CD4-positive, alpha-beta memory T cell (primary cell): ENCODE measurements at regions not wholly inside any gene's neighbourhood (a gene's known extent, or its start where the extent isn't known, plus 50 kb on each side); places are given as distances from the start of the nearest gene placed in this dataset.

Experiments used
- CTCF ChIA-PET: fragments of 350-600 bp; sonication (Branson Sonifier 250); formaldehyde crosslinking; loops from one replicate; lab custom pipeline; 2021; ENCODE audit warnings: inconsistent platforms; ENCODE audit not compliant: partially characterized antibody; lab: Charles Lee
- POLR2A ChIA-PET: fragments of 350-600 bp; sonication (Branson Sonifier 250); formaldehyde crosslinking; loops from one replicate; lab custom pipeline; 2021; ENCODE audit not compliant: partially characterized antibody; lab: Charles Lee
- DNase-seq, 5 donors: peaks; one replicate each; pipeline versions ENCODE4 v3.0.0 to v3.0.0-alpha.2; 2020 to 2022; ENCODE audit warnings: mixed read lengths in 1 of 5
- H3K27ac ChIP-seq: one replicate; pipeline ENCODE4 v1.7.0; 2013; ENCODE audit warnings: low read depth, low read length
- H3K27me3 ChIP-seq: 2 replicates; pipeline ENCODE4 v1.7.0; 2013; ENCODE audit warnings: mild to moderate bottlenecking, low read length, moderate library complexity; ENCODE audit not compliant: insufficient read depth
- H3K36me3 ChIP-seq: 2 replicates; pipeline ENCODE4 v1.7.0; 2013; ENCODE audit warnings: mild to moderate bottlenecking, low read length, moderate library complexity; ENCODE audit not compliant: insufficient read depth
- H3K4me1 ChIP-seq: 2 replicates; pipeline ENCODE4 v1.7.0; 2013; ENCODE audit warnings: mild to moderate bottlenecking, low read length, moderate library complexity; ENCODE audit not compliant: insufficient read depth
- H3K4me3 ChIP-seq, 2 donors: one replicate each; pipeline ENCODE4 v1.7.0; 2013; ENCODE audit warnings: low read length in 2 of 2, mild to moderate bottlenecking in 1 of 2
- H3K9me3 ChIP-seq, 2 donors: one replicate each; pipeline ENCODE4 v1.7.0; 2013; ENCODE audit warnings: low read length in 2 of 2, control low read depth in 1 of 2; ENCODE audit not compliant: control insufficient read depth in 1 of 2
- H3K27ac Mint-ChIP-seq, 7 donors: one replicate each; pipeline ENCODE4 v1.8.0; 2020 to 2021; ENCODE audit warnings: mixed read lengths in 7 of 7, mild to moderate bottlenecking in 6 of 7, inconsistent platforms in 3 of 7, moderate library complexity in 3 of 7
- H3K27me3 Mint-ChIP-seq, 2 donors: one replicate each; pipeline ENCODE4 v1.8.0; 2020 to 2021; ENCODE audit warnings: mixed read lengths in 2 of 2
- H3K36me3 Mint-ChIP-seq, 2 donors: one replicate each; pipeline ENCODE4 v1.8.0; 2020 to 2021; ENCODE audit warnings: mixed read lengths in 2 of 2, inconsistent platforms in 1 of 2, mild to moderate bottlenecking in 1 of 2
- H3K4me1 Mint-ChIP-seq, 4 donors: one replicate each; pipeline ENCODE4 v1.8.0; 2020 to 2021; ENCODE audit warnings: mixed read lengths in 4 of 4, mild to moderate bottlenecking in 1 of 4
- H3K4me3 Mint-ChIP-seq, 8 donors: one replicate each; pipeline ENCODE4 v1.8.0; 2020 to 2021; ENCODE audit warnings: mixed read lengths in 8 of 8, mild to moderate bottlenecking in 7 of 8, moderate library complexity in 6 of 8, inconsistent platforms in 3 of 8
- H3K9me3 Mint-ChIP-seq, 8 donors: one replicate each; pipeline ENCODE4 v1.8.0; 2020 to 2021; ENCODE audit warnings: mixed read lengths in 8 of 8, mild to moderate bottlenecking in 5 of 8, inconsistent platforms in 3 of 8, moderate library complexity in 1 of 8
- intact Hi-C: fragments of 100-400 bp; cut with micrococcal nuclease; formaldehyde crosslinking; loops from one replicate; pipeline ENCODE4 v1.15.1; 2023

DNA sequence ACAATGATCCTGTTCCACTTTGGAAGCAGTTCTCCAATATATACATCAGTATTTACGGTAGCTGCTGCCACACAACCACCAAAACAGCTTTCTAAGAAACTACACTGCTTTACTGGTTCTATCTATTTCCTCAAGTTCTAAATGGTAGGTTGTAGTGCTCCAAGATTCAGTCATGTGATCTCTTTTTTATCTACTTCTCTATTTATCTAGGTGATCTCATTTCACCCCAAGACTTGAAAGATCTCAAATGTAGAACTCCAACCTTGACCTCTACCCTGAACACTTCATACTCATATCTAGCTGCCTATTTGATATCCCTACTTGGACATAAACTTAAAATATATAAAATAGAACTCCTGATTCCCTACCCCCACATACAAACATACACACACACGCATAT lies 133.9 kb upstream of the RAP1B start:
- Histone ChIP-seq H3K4me3 (no peak overlapping the region), H3K4me1 (peaks cover 11% of the 10 kb centered on the region), H3K9me3 (no peaks in the 10 kb centered on the region), H3K27me3 (no peaks in the 10 kb centered on the region), H3K27ac (no peak overlapping the region), H3K36me3 (no peaks in the 10 kb centered on the region)
- ChIA-PET CTCF (no interaction called here), POLR2A (no interaction called here)
- DNase-seq = no peak
- H3K27me3 Mint-ChIP-seq = no peaks in the 10 kb centered on the region
- no peak overlapping the region for H3K4me3 Mint-ChIP-seq
- intact Hi-C loops = no loop called here
- H3K36me3 Mint-ChIP-seq = peaks cover 0 to 4% of the 10 kb centered on the region in 2 donors
- peaks cover 8 to 20% (median 18%) of the 10 kb centered on the region in 4 donors for H3K4me1 Mint-ChIP-seq
- peaks cover 0 to 5% (median 0%) of the 10 kb centered on the region in 8 donors for H3K9me3 Mint-ChIP-seq
- H3K27ac Mint-ChIP-seq = no peak overlapping the region

DNA sequence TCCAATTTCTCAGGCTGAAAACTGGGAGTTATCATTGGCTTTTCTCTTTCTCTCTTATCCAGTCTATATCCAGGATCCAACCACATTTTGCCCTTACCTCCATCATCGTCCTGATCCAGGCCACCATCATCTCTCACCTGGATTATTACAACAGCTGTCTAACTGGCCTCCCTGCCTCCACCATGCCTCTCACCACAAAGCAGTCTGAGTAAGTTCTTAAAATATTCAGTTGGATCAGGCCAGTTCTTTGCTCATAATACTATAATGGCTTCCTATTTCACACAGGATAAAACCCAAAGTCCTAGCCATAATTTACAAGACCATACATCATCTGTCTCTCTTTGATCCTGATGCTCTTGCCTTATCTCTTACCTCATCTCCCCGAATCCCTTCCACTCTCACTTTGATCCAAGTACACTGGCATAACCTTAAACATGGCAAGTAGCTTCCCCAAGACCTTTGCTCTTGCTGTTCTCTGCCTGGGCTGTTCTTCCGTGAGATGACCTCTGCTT lies 133.4 kb upstream of the RAP1B start:
- H3K27me3 ChIP-seq = no peaks in the 10 kb centered on the region
- no peaks in the 10 kb centered on the region for H3K36me3 ChIP-seq
- Mint-ChIP-seq H3K4me3 (no peak overlapping the region), H3K36me3 (peaks cover 0 to 4% of the 10 kb centered on the region in 2 donors), H3K9me3 (peaks cover 0 to 5% (median 0%) of the 10 kb centered on the region in 8 donors), H3K27me3 (no peaks in the 10 kb centered on the region), H3K27ac (no peak overlapping the region), H3K4me1 (peaks cover 12 to 25% (median 23%) of the 10 kb centered on the region in 4 donors)
- CTCF ChIA-PET = no interaction called here
- no peak overlapping the region for H3K4me3 ChIP-seq
- H3K27ac ChIP-seq = no peak overlapping the region
- POLR2A ChIA-PET = no interaction called here
- H3K4me1 ChIP-seq = peaks cover 16% of the 10 kb centered on the region
- DNase-seq = no peak
- intact Hi-C loops = no loop called here
- no peaks in the 10 kb centered on the region for H3K9me3 ChIP-seq

DNA sequence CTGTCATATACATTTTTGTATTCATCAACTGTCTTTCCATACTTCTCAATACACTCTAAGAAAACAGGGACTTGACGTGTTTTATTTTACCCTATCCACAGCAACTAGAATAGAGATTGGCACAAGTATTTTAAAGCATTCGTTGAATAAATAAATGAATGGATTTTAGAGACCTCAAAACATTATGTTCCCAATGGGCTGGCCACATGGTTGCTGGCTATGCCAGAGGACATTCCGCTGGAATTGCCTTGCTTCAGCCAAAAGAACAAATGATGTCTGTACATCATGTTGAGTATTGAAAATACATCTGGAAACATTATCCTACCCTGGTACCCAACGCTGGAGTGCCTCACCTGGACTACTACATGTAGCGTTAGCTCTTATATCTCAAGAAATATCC lies 132.8 kb upstream of the RAP1B start:
- no peaks in the 10 kb centered on the region for H3K27me3 Mint-ChIP-seq
- POLR2A ChIA-PET = no interaction called here
- DNase-seq = no peak

DNA sequence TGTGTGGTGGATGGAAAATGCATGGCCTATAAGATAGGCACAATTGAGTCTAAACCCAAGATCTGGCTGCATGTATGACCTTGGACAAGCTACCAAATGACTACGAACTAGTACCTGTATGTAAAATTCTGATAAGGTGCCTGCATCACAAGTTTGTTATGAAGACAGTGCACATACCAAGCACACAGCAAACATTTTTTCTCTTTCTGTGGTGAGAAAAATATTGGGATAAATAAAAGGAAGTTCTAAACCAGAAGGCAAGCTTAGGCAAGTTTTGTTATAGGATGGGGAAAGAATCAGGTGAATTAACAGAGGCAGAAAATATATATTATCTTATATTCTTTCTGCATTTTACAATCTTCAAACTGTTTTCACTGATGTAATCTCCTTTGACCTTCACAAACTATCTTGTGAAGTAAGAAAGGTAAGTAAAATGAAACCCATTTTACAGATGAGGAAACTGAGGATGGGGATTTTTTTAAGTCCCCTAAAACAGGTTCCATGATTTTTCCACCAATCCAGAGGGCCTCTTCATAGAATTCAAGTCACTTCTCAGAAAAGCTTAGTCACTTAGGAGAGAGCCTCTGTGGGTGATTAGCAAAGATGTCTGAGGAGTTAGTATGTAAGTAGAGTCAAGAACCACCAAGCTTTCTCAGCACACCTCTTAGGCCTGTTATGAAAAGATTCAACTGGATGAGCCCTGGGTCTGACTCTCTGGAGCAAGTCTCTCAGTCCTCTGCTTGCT lies 132.0 kb upstream of the RAP1B start:
- H3K4me3 Mint-ChIP-seq = no peak overlapping the region
- H3K9me3 ChIP-seq = no peaks in the 10 kb centered on the region
- no peak overlapping the region for H3K27ac Mint-ChIP-seq
- peaks cover 0 to 4% of the 10 kb centered on the region in 2 donors for H3K36me3 Mint-ChIP-seq
- no peak overlapping the region for H3K4me3 ChIP-seq
- peaks cover 28% of the 10 kb centered on the region for H3K4me1 ChIP-seq
- H3K4me1 Mint-ChIP-seq = peaks cover 19 to 37% (median 34%) of the 10 kb centered on the region in 4 donors
- DNase-seq = no peak
- H3K9me3 Mint-ChIP-seq = peaks cover 0 to 5% (median 0%) of the 10 kb centered on the region in 8 donors
- H3K27me3 Mint-ChIP-seq = no peaks in the 10 kb centered on the region
- intact Hi-C loops = no loop called here
- H3K27ac ChIP-seq = no peak overlapping the region
- H3K27me3 ChIP-seq = no peaks in the 10 kb centered on the region
- H3K36me3 ChIP-seq = no peaks in the 10 kb centered on the region
- ChIA-PET CTCF (interaction anchor here (0.7 kb wide), 1 partner anchor 122 kb away, joined by 4 read pairs; no protein-coding TSS in a partner anchor), POLR2A (interaction anchor here (0.6 kb wide), 2 partner anchors 40 to 141 kb away, joined by 3 read pairs; no protein-coding TSS in a partner anchor)

More for the DNA sequence above, 132.8 kb upstream of the RAP1B start:
- peaks cover 16 to 31% (median 29%) of the 10 kb centered on the region in 4 donors for H3K4me1 Mint-ChIP-seq
- H3K9me3 ChIP-seq = no peaks in the 10 kb centered on the region
- no peak overlapping the region for H3K4me3 ChIP-seq
- H3K9me3 Mint-ChIP-seq = peaks cover 0 to 5% (median 0%) of the 10 kb centered on the region in 8 donors
- no peaks in the 10 kb centered on the region for H3K36me3 ChIP-seq
- intact Hi-C loops = no loop called here
- H3K36me3 Mint-ChIP-seq = peaks cover 0 to 4% of the 10 kb centered on the region in 2 donors
- CTCF ChIA-PET = interaction anchor here (0.7 kb wide), 1 partner anchor 121 kb away, joined by 4 read pairs; no protein-coding TSS in a partner anchor
- H3K4me1 ChIP-seq = peaks cover 22% of the 10 kb centered on the region
- no peak overlapping the region for H3K4me3 Mint-ChIP-seq
- H3K27ac ChIP-seq = no peak overlapping the region
- H3K27me3 ChIP-seq = no peaks in the 10 kb centered on the region
- no peak overlapping the region for H3K27ac Mint-ChIP-seq

DNA sequence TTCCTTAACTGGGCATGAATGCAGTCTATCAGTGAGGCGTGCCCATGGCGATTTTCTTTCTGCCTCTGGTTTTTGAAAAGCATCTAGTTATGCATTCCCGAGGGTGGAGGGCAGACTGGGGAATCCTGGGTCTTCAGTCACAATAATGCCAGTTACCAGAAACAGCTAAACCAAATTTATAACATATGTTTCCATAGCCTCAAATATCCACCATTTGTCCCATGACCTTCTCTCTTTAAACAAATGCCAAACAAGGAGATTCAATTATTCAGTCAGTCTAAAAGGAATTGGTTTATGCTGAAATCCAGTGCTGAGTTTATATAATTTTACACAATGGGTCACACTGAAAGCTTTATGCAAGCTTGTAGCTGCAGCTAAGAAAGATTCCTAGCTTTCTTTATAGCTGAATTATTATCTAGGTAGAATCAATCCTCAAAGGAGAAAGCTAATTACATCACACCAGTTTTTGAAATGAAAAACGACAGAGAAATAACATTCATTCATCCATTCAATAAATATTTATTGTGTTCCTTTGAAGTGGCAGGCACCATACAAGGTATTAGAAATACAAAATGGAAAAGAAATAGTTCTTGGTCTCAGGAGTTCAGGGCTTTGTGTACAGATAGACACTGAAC lies 131.3 kb upstream of the RAP1B start:
- ChIA-PET POLR2A (interaction anchor here (1.1 kb wide), 1 partner anchor 14 kb away, joined by 3 read pairs; no protein-coding TSS in a partner anchor), CTCF (no interaction called here)
- Histone ChIP-seq H3K4me3 (no peak overlapping the region), H3K27me3 (no peaks in the 10 kb centered on the region), H3K27ac (no peak overlapping the region), H3K9me3 (no peaks in the 10 kb centered on the region), H3K4me1 (peaks cover 28% of the 10 kb centered on the region), H3K36me3 (no peaks in the 10 kb centered on the region)
- DNase-seq = no peak
- peaks cover 0 to 4% of the 10 kb centered on the region in 2 donors for H3K36me3 Mint-ChIP-seq
- H3K9me3 Mint-ChIP-seq = peaks cover 0 to 5% (median 0%) of the 10 kb centered on the region in 8 donors
- no peak overlapping the region for H3K4me3 Mint-ChIP-seq
- intact Hi-C loops = no loop called here
- H3K27ac Mint-ChIP-seq = no peak overlapping the region
- no peaks in the 10 kb centered on the region for H3K27me3 Mint-ChIP-seq
- H3K4me1 Mint-ChIP-seq = peaks cover 19 to 39% (median 35%) of the 10 kb centered on the region in 4 donors

DNA sequence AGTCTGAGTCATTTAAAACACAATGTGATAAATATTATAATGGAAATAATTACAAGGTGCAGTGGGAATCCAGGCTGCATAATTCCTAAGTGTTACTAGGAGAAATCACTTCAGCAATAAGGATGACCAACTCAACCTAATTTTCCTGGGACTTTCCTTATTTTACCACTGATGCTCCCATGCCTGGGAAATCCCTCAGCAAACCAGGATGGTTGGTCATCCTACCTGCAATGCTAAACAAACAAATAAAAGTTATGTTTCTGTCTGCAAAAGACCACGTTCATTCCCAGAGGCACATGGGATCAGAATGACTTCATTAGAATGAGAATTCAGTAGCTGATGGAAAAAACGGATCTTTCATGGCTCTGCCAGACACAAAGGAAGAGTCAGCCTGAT lies 130.8 kb upstream of the RAP1B start:
- H3K27ac Mint-ChIP-seq = no peak overlapping the region
- peaks cover 19 to 39% (median 35%) of the 10 kb centered on the region in 4 donors for H3K4me1 Mint-ChIP-seq
- Histone ChIP-seq H3K4me3 (no peak overlapping the region), H3K9me3 (no peaks in the 10 kb centered on the region), H3K27me3 (no peaks in the 10 kb centered on the region), H3K27ac (no peak overlapping the region), H3K4me1 (peaks cover 28% of the 10 kb centered on the region), H3K36me3 (no peaks in the 10 kb centered on the region)
- H3K36me3 Mint-ChIP-seq = peaks cover 0 to 4% of the 10 kb centered on the region in 2 donors
- H3K4me3 Mint-ChIP-seq = no peak overlapping the region
- no peaks in the 10 kb centered on the region for H3K27me3 Mint-ChIP-seq
- no peak for DNase-seq
- CTCF ChIA-PET = no interaction called here
- POLR2A ChIA-PET = interaction anchor here (1.1 kb wide), 1 partner anchor 14 kb away, joined by 3 read pairs; no protein-coding TSS in a partner anchor
- H3K9me3 Mint-ChIP-seq = peaks cover 0 to 5% (median 0%) of the 10 kb centered on the region in 8 donors
- intact Hi-C loops = no loop called here

DNA sequence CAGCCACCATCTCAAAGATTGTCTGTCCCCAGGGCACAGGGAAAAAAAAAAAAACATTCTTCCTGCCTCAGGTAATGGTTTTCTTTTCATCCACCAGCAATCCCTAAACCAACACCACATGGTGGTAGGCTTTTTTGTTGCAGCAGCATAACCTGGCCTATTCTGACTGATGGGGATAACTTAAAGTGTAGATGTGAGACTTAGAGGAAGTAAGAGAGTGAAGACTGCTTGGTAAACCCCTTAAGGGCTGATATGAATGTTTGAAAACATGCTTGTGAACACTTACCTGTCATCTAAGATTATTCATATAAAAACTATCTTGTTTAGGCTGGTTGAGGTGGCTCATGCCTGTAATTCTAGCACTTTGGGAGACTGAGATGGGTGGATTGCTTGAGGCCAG lies 130.2 kb upstream of the RAP1B start:
- Histone ChIP-seq H3K4me3 (no peak overlapping the region), H3K4me1 (peaks cover 28% of the 10 kb centered on the region), H3K36me3 (no peaks in the 10 kb centered on the region), H3K27me3 (no peaks in the 10 kb centered on the region), H3K27ac (no peak overlapping the region), H3K9me3 (no peaks in the 10 kb centered on the region)
- intact Hi-C loops = no loop called here
- H3K27ac Mint-ChIP-seq = peak overlapping the region in 2 of 7 donors; percentile 0 to 58
- peaks cover 0 to 5% (median 0%) of the 10 kb centered on the region in 8 donors for H3K9me3 Mint-ChIP-seq
- H3K27me3 Mint-ChIP-seq = no peaks in the 10 kb centered on the region
- ChIA-PET POLR2A (no interaction called here), CTCF (no interaction called here)
- DNase-seq = no peak
- no peak overlapping the region for H3K4me3 Mint-ChIP-seq
- peaks cover 0 to 4% of the 10 kb centered on the region in 2 donors for H3K36me3 Mint-ChIP-seq
- H3K4me1 Mint-ChIP-seq = peaks cover 17 to 39% (median 32%) of the 10 kb centered on the region in 4 donors
